LNCAP (cell line): ENCODE measurements at regions not wholly inside any gene's neighbourhood (a gene's known extent, or its start where the extent isn't known, plus 50 kb on each side); places are given as distances from the start of the nearest gene placed in this dataset.

Experiments
- TF ChIP-seq, protein P1 (sequence below): fragments of 450-650 bp; IDR thresholded peaks from 2 replicates; pipeline ENCODE4 v1.5.1; 2017; ENCODE audit warnings: mild to moderate bottlenecking

DNA sequence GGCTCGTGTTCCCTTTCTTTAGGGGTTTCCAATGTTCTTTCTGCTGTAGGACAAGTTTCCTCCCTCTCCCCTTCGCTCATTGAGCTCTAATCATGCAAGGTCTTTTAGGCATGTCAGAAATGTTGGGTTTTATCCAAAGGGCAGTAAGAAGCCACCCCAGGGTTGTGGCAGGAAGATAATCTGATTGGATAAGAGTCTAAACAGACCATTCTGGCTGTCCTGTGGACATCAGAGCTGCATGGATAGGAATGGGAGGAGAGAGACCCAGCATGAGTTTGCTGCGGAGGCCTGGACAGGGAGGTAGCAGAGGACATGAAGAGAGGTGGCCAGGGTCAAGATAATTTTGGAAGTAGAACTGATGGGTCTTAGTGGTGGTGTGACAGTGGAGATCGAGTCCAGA, 88.2 kb downstream of the ACKR3 start:
- TF ChIP-seq, protein P1, sequence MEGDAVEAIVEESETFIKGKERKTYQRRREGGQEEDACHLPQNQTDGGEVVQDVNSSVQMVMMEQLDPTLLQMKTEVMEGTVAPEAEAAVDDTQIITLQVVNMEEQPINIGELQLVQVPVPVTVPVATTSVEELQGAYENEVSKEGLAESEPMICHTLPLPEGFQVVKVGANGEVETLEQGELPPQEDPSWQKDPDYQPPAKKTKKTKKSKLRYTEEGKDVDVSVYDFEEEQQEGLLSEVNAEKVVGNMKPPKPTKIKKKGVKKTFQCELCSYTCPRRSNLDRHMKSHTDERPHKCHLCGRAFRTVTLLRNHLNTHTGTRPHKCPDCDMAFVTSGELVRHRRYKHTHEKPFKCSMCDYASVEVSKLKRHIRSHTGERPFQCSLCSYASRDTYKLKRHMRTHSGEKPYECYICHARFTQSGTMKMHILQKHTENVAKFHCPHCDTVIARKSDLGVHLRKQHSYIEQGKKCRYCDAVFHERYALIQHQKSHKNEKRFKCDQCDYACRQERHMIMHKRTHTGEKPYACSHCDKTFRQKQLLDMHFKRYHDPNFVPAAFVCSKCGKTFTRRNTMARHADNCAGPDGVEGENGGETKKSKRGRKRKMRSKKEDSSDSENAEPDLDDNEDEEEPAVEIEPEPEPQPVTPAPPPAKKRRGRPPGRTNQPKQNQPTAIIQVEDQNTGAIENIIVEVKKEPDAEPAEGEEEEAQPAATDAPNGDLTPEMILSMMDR: no peak

DNA sequence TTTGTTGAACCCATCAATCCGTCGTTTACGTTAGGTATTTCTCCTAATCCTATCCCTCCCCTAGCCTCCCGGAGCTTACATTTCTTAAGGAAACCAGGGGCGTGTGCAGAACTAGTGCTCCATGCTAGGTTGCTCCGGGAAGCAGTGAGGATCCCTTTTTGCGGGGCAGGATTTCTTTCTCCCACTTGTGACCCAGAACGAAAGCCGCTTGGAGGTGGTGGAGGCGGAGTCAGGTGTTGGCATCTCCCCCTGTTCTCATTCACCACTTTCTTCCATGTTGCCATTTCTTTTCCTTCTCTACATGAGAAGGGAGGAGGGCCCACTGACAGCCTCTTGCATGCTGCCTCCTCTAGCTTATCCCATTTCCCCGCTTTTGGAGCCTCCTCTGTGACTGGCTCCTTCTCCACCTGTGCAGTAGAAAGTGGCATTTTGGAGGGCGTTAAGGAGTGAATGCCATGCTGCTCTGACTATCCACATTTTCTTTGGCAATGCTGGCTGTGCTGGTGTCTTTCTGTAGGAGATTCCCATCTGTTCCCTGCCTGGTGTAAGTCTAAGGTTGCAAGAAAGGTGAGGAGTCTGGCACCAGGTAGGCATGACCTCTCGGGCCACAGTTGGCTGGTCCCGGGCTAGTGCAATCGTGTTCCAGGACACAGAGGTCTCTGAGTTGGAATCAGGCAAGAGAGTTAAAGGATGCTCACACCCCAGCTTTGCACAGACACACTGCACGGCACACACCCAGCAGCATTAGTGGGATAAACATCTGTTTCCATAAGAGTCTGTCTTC, 89.5 kb downstream of the ACKR3 start:
- TF ChIP-seq, protein P1: no peak

DNA sequence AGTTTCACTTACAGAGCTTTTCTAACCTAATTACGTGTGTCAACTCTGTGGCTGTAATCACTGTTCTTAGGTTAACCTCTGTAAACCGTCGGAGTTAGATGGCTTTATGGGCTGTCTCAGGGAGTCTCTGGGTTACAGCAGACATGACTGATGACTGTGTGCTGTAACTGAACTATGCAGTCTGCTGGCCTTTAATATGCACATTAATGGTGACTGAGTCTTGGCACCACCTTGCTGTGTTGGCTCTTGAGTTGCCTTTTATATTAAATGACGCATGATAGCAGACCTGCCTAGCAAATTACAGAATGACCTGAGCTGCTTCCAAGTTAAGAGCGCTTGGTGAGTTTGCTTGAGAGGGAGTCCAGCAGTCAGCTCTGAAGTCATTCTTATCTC, 90.1 kb downstream of the ACKR3 start:
- TF ChIP-seq, protein P1: no peak

DNA sequence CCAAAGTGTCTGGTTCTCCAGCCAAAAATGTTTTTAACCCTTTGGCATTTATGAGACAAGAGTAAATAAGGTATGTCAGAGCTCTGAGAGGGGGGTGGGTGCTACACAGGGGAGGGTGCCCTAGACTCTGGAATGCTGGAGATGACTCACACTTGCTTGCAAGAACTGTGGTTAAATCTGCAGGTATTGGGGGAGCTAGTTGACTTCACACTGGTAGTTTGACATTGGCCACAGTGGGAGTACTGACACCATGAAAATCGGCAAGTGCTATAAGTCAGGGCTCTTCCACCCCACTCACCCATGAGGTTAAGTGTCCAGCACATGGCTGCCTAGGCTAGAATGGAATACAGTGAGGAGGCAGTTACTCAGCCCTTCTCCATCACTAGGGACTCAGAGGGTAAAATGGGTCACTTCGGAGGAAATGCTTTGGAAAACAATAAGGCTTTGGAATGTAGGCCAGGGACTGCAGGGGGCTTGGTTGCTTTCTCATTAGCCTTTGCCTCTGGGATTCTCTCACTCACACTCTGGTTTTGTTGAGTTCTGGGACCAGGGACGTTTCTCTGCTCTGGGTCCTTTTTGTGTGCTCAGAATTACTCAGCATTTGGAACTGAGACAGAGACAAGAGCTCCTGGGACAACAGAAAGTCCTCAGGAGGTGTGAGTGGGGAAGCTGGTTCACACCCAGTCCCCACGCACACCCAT, 91.6 kb downstream of the ACKR3 start:
- TF ChIP-seq, protein P1: no peak

DNA sequence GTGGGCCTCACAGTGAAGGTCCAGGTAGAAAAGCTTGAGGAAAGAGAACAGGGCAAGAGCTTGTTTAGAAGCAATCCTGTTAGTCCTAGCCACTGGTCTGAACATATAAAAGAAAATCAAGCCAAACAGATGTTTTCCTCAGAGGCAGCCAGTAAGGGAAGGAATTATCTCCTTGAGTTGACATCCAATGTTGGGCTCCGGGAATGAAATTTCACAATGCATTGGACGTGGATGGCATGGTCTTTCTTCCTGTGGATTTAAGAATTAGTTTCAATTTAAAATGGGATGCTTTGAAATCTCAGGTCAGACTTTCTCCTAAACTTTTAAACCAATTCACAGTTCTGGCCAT, 92.1 kb downstream of the ACKR3 start:
- TF ChIP-seq, protein P1: no peak

DNA sequence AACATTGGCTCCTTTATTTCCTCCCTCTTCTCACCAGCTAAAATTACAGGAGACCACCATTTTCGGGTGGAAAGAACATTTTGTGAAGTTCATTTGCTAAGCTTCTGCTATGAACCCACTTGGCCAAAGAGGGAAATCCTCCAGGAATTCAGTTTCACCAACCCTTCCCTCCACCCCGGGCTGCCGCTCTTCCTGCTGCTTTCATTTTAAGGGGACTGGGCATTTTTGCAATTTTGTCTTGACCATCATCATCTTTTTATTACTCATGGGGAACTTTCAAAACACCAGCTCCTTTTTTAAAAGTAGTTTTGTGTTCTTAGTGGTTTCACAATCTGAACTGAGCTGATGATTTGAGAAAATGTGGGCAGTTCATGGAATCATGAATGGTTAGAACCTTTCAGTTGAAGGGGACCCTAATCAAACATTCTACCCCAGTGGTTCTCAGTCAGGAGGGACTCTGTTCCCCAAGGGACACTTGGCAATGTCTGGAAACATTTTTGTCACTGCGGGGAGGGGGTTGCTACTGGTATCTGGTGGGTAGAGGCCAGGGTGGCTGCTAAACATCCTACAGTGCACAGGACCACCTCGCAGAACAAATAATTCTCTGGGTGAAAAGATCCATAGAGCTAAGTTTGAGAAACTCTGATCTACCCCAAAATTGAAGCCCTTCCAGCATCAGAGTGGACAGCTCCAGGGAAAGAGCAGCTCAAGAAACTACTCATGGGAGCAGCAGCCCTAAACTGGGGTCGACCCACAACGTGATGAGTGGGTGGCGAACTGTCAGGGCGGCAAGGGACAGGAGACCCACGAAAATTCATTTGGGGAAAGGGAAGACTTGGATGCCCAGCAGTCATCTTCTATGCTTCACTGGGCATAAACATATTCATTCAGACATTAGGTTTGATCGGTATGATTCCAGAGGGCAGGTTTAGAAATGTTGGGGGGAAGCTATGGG, 92.9 kb downstream of the ACKR3 start:
- TF ChIP-seq, protein P1: no peak
